NCI-H2196 treated with DMSO at 0.1 percent for 48 hours (cell line): ENCODE measurements at regions not wholly inside any gene's neighbourhood (a gene's known extent, or its start where the extent isn't known, plus 50 kb on each side); places are given as distances from the start of the nearest gene placed in this dataset.

Experiments
- DNase-seq: peaks from one replicate; lab custom pipeline; 2025; ENCODE audit not compliant: unreplicated experiment; lab: John Stamatoyannopoulos, UW

- no peak for DNase-seq
These were observed 59.8 kb upstream of the SLC38A2 start for GRCh38 chr12:46432325-46432724.

GRCh38 chr12:46430340-46430948 is 57.9 kb upstream of the SLC38A2 start:
- DNase-seq: no peak
